ENCODE measurements at regions not wholly inside any gene's neighbourhood (a gene's known extent, or its start where the extent isn't known, plus 50 kb on each side); places are given as distances from the start of the nearest gene placed in this dataset.

- TF ChIP-seq POLR2A (IDR thresholded peaks at IDR 0.05), result no peak
- TF ChIP-seq CTCF (IDR thresholded peaks at IDR 0.05), result no peak
Observed at GRCh38 chr12:45596366-45596765, 133.1 kb upstream of the ARID2 start.
